GM12874 (cell line): ENCODE measurements at regions not wholly inside any gene's neighbourhood (a gene's known extent, or its start where the extent isn't known, plus 50 kb on each side); places are given as distances from the start of the nearest gene placed in this dataset.

Source experiments
- TF ChIP-seq, protein P1 (sequence below): IDR thresholded peaks from 2 replicates; pipeline ENCODE4 v1.5.1; 2011; ENCODE audit warnings: low read depth, mild to moderate bottlenecking, control low read depth, low read length, moderate library complexity; ENCODE audit not compliant: insufficient read depth

DNA sequence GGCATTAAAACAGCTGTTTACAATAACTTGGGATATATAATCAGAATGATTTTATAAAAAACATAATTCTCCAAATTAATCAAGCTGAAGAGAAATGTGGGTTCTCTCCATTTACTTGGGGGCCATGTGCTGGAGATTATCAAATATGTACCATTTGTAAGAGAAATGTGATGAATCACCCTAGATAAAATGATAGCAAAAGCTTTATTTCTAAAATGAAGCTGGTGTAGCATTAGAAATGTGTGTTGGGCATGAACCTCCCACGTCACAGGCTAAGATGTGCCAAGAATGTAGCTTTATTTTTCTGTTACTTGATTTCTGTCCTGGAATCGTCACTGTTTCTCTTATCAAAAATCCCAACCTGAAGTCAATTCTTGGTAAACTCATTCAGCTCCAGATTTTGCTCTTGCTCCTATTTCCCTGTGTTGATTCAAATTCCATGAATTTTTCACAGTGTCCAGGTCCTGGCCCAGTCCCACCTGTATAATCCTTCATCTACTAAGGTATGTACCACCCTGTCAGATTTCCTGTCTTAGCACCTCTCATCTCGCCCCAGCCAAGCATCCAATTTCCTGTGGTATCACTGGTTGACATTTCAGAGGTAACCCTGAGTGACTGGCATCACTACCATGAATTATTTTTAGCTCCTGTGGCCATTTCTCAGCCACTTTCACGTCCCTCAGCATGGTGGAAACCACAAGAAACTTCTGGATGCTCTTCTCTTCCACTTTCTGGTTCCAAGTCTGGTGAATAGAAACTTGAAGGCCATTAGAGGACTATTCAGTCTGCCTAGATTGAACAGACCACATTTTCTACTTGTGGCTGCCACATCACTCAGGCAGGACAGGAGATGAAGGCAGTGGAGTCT is 103.6 kb upstream of the FLRT2 start:
- TF ChIP-seq, protein P1, sequence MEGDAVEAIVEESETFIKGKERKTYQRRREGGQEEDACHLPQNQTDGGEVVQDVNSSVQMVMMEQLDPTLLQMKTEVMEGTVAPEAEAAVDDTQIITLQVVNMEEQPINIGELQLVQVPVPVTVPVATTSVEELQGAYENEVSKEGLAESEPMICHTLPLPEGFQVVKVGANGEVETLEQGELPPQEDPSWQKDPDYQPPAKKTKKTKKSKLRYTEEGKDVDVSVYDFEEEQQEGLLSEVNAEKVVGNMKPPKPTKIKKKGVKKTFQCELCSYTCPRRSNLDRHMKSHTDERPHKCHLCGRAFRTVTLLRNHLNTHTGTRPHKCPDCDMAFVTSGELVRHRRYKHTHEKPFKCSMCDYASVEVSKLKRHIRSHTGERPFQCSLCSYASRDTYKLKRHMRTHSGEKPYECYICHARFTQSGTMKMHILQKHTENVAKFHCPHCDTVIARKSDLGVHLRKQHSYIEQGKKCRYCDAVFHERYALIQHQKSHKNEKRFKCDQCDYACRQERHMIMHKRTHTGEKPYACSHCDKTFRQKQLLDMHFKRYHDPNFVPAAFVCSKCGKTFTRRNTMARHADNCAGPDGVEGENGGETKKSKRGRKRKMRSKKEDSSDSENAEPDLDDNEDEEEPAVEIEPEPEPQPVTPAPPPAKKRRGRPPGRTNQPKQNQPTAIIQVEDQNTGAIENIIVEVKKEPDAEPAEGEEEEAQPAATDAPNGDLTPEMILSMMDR, result no peak

- TF ChIP-seq, protein P1, result no peak
These were observed 101.0 kb upstream of the FLRT2 start for GRCh38 chr14:85428926-85429325.

DNA sequence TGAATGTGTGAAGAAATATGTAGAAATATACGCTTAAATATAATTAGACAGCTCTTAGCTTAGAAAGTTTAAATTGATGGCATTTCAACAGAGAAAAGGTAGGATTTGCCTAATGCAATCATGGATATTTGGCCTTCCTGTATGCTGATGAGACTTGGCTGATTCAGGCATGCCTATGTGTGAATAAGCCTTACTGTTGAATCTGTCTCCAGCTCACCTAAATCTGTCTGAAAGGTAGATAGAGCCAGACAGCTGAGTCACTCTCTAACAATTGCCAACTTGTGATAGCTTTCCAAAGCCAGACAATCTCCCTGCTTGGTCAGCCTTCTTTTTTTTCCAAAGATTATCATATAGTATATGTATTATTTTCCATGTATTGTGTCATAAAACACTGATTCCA is 92.8 kb upstream of the FLRT2 start:
- TF ChIP-seq, protein P1, result no peak

DNA sequence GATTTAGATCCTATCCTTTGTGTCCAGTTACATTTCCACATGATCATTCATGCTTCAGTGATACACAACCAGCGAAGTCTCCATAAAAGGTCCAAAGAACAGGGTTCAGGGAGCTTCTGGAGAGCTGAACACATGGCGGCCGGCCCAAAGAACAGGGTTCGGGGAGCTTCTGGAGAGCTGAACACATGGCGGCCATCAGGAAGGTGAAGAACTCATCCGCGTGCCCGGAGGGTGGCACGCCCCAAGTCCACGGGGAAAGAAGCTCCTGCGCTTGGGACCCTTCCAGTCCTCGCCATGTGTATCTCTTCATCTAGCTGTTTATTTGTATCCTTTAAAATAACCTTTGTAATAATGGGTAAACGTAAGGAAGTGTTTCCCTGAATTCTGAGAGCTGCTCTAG is 91.9 kb upstream of the FLRT2 start:
- TF ChIP-seq, protein P1, result no peak

DNA sequence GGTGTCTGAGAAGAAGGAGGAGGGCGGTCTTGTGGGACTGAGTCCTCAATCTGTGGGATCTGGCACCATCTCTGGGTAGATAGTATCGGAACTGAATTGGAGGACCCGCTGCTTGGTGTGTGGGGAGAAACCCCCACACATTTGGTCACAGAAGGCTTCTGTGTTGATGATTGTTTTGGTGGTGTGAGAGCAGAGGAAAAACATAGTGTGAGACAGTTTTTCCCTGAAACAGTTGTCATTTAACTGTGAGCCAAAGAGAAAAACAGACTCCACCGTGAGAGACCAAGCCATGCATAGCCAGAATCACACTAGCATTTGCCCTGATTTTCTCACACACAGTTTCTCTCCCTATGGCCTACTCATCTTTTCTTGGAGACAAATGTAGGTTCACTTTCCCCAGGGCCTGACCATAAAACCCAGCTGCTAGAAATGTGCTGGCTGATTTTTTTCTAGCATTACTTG is 91.4 kb upstream of the FLRT2 start:
- TF ChIP-seq, protein P1, result no peak

DNA sequence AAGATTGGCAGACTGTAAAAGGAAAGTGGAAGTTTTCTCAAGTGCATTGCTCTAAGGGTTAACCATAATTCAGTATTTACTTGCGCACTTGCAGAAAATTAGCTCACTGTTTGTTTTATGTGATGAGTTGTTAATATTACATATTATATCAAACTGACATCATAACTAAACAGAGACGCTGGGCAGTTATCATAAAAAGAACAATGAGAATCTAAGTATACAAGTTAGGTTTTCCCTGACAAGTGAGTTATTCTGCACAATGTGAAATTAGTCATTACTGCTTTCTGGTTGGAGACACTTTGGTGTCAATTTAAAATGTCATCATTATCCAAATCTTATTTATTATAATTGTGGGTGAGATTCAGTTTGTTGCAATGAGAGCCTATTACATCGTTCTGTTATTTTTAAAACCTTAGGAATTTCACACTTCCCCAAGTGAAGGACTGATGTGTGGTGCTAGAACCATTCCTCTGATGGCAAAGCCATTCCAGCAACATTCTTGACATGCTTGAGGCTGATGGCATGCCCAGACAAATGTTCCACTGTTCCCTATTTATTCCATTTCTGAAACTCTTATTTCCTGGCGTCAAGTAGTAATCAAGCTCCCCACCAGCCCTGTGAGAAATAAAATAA is 90.1 kb upstream of the FLRT2 start:
- TF ChIP-seq, protein P1, result no peak

- TF ChIP-seq, protein P1, result no peak
These were observed 87.9 kb upstream of the FLRT2 start for GRCh38 chr14:85441909-85442643.
